Caki2 (cell line): ENCODE measurements at regions not wholly inside any gene's neighbourhood (a gene's known extent, or its start where the extent isn't known, plus 50 kb on each side); places are given as distances from the start of the nearest gene placed in this dataset.
"Not testable (repeated sequence)": the region's sequence is repeated elsewhere in the genome, so short reads cannot be mapped to it uniquely, and the experiment has no call there.

Experiments used
- DNase-seq: peaks from one replicate; pipeline ENCODE4 v3.0.0-alpha.2; 2015; ENCODE audit warnings: low read depth
- in situ Hi-C: cut with HindIII; loops from 2 replicates; pipeline ENCODE4 v1.10.0; 2016; ENCODE audit warnings: low sequenced_read_pairs, low pct_unique_long_range_greater_than_20kb, mixed read lengths

DNA sequence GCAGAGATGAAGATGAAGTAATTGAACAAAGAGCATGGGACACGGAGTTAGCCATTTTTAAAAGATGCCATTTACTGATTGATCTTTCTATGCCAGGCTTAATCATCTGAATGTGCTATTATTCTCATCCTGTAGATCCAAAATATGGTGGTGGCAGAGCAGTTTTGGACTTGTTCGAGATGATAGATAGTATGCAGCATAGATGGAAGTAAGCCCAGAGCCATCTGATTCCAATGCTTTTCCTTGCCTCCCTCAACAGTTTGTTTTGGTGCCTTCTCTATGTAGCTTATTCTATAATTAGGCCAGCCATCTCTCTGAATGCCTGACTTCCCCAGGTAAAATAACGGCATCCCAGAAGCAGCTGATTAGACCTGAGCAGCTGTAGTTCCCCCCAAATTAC is 152.6 kb upstream of the CLNK start:
- no peak for DNase-seq

DNA sequence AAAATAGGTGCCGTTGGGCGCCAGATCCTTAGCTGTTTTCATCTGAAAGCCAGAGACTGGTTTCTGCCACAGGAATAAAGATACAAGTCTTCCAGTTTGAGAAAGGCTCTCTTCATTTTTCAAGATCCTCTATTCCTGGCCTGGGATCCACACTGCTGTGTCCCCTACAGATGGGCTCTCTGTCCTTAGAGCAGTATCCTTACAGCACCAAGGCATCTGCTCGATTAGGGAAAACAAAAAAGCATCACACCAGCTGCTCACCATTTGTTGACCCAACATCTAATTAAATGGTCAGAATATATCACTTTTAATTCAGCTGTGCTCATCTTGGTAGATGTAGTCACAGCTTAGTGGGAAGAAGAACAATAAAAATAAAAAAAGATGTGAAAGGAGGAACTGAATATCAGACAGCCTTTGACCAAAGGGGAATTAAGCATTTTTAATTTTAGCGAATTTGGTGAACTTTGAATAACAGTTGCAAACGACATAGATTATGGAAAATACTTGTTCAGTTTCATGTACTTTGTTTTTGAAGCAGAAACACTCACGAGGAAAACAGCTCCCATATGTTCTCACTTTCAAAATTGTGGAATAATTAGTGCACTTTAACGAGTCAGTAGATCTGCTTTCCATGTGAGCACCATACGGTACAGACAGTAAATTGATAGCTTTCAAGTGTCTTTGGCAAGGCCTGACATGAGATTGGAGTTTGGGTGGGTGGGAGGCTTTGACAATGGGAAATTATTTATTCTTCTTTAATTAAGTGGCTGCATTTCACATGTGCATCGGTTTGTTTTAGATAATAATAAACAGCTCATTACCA is 148.4 kb upstream of the CLNK start:
- in situ Hi-C loops, result no loop called here
- DNase-seq, result no peak

More for the DNA sequence above, 152.6 kb upstream of the CLNK start:
- in situ Hi-C loops, result no loop called here

- DNase-seq, result no peak
- in situ Hi-C loops, result no loop called here
These were observed 147.3 kb upstream of the CLNK start for GRCh38 chr4:10831727-10832408.

DNA sequence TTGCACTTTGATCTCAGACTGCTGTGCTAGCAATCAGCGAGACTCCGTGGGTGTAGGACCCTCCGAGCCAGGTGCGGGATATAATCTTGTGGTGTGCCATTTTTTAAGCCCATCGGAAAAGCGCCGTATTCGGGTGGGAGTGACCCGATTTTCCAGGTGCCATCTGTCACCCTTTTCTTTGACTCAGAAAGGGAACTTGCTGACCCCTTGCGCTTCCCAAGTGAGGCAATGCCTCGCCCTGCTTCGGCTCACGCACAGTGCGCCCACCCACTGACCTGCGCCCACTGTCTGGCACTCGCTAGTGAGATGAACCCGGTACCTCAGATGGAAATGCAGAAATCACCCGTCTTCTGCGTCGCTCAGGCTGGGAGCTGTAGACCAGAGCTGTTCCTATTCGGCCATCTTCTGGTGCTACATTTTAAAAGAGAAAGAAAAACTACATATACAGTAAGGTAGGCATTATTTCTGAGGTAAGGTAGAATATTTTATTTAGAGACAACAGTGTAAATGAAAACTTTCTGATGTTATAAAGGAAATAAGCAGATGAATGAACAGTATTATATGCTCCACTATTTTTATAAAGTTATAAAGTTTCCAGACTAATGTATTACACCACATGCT is 144.5 kb upstream of the CLNK start:
- in situ Hi-C loops, result not testable (repeated sequence)

DNA sequence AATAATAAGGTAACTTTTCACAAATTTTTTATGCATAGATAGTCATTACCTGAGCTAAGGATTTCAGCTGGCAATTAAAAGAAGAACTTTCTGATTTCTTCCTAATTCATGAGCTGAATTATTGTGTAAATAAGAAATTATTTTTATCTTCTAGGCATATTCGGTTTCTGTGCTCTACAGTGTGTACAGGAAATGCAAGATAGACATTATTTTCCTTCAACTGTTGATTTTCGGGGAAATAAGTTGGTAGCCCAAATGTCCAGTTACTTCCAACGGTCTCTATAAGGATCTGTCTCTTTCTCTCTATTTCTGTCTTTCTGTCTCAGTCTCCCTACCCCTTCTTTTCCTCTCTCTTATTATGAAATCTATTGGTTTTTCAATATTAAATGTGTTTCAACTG is 137.3 kb upstream of the CLNK start:
- DNase-seq, result no peak
- in situ Hi-C loops, result no loop called here

More for the DNA sequence above, 144.5 kb upstream of the CLNK start:
- not testable (repeated sequence) for DNase-seq

DNA sequence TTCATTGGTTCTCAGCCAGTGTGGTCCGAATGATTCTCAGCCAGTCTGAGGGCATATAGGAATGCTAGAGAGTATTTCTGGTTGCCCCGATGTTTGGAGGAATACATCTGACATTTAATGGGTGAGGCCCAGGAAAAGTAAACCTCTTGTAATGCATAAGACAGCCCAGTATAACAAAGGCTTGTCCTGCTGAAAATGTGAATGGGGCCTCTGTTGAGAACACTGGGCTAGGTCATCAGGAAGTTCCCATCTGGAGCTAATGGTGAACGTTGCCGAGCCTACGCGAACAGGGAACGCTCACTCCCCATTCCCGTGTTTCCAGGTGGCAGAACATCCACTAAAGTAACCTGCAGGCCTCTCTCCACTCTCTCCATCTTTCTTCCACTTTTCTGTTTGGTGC is 132.0 kb upstream of the CLNK start:
- DNase-seq, result no peak
- in situ Hi-C loops, result no loop called here

DNA sequence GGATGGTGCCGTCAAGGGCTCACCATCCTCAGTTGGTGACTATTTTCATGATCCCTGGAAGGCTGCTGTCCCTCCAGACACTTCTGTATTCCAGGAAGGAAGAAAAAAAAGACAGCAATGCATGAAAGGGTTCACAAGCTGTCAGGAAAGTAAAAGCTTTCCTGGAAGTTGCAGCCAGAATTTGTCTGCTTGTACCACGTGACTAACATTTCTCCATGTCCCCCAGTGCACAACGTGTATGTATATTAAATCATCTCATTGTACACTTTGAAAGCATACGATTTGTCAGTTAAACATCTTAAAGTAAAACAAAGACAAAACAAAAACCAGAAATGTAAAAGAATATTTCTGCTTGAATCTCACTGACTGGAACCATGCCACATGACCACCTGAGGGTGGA is 127.4 kb upstream of the CLNK start:
- no peak for DNase-seq
- in situ Hi-C loops, result no loop called here

- DNase-seq, result no peak
- in situ Hi-C loops, result no loop called here
These were observed 125.8 kb upstream of the CLNK start for GRCh38 chr4:10810411-10810810.

- in situ Hi-C loops, result no loop called here
These were observed 125.3 kb upstream of the CLNK start for GRCh38 chr4:10809905-10810304.

GRCh38 chr4:10808591-10808990 is 124.0 kb upstream of the CLNK start:
- in situ Hi-C loops, result no loop called here
- no peak for DNase-seq

More at GRCh38 chr4:10809905-10810304, 125.3 kb upstream of the CLNK start:
- no peak for DNase-seq

DNA sequence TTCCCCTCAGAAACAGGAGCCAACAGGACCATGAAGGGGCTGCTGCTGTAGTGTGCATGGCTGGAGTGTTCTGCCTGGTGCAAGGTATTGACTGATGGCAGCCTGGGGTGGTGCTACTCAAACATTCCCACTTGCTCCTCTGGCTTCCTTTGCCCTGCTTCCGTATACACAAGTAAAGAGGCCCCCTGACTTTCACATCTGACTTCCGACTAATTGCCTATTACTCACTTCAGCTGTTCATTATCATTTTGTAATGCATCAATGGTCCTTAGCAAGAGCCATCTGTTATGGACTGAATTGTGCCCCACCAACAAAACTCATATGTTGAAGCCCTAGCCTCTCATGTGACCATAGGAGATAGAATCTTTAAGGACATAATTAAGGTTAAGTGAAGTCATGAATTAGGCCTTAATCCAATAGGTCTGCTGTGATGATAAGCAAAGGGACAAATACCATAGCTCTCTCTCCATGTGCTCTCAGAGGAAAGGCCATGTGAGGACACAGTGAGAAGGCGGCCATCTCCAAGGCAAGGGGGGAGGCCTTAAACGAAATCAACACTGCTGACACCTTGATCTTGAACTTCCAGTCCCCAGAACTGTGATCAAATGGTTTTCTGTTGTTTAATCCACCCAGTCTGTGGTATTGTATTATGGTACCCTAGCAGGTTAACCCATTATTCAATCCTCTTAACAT is 122.5 kb upstream of the CLNK start:
- in situ Hi-C loops, result no loop called here

GRCh38 chr4:10803713-10804343 is 119.3 kb upstream of the CLNK start:
- no peak for DNase-seq
- in situ Hi-C loops, result no loop called here

More for the DNA sequence above, 122.5 kb upstream of the CLNK start:
- no peak for DNase-seq

DNA sequence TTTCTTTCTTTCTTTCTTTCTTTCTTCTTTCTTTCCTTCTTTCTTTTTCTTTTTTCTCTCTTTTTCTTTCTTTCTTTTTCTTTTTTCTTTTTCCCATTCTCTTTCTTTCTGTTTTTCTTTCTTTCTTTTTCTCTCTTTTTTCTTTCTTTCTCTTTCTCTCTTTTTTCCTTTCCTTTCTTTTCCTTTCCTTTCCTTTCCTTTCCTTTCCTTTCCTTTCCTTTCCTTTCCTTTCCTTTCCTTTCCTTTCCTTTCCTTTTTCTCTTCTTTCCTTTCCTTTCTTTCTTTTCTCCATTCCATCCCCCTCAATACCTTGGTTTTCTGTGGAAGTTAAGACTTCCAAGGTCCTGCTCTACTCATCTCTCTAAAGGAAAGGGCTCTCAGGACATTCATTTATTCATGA is 102.8 kb upstream of the CLNK start:
- in situ Hi-C loops, result no loop called here
- DNase-seq, result no peak

- DNase-seq, result no peak
These were observed 100.1 kb upstream of the CLNK start for GRCh38 chr4:10784621-10785020.

GRCh38 chr4:10783351-10783750 is 98.8 kb upstream of the CLNK start:
- no peak for DNase-seq
- in situ Hi-C loops, result no loop called here

More at GRCh38 chr4:10784621-10785020, 100.1 kb upstream of the CLNK start:
- in situ Hi-C loops, result no loop called here

DNA sequence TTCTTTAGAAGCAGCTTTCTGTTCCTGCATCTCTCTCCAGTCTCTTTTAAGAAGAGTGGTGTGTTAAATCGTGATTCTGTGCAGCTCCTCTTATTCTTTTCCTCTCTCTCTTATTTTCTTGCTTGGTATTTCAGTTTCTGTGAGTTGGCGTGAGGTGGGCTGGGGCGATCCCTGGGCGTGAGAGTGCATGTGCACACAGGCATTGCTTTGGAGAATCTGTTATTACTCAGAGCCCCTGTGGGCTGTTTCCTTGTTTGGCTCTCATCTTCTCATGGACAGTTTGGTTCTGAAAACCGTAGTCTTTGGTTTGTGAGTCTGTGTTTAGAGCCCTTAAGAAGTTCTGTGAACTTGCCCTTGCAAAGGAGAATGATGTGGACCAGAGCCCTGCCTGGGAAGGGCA is 97.2 kb upstream of the CLNK start:
- no peak for DNase-seq
- in situ Hi-C loops, result no loop called here

DNA sequence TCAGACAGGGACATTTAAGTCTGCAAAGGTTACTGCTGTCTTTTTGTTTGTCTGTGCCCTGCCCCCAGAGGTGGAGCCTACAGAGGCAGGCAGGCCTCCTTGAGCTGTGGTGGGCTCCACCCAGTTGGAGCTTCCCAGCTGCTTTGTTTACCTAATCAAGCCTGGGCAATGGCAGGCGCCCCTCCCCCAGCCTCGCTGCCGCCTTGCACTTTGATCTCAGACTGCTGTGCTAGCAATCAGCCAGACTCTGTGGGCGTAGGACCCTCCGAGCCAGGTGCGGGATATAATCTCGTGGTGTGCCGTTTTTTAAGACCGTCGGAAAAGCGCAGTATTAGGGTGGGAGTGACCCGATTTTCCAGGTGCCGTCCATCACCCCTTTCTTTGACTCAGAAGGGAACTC is 96.2 kb upstream of the CLNK start:
- DNase-seq, in situ Hi-C loops: not testable (repeated sequence)

GRCh38 chr4:10775132-10775531 is 90.6 kb upstream of the CLNK start:
- DNase-seq, in situ Hi-C loops: not testable (repeated sequence)
